ENCODE measurements at regions not wholly inside any gene's neighbourhood (a gene's known extent, or its start where the extent isn't known, plus 50 kb on each side); places are given as distances from the start of the nearest gene placed in this dataset.
"Not testable (repeated sequence)": the region's sequence is repeated elsewhere in the genome, so short reads cannot be mapped to it uniquely, and the experiment has no call there.

DNA sequence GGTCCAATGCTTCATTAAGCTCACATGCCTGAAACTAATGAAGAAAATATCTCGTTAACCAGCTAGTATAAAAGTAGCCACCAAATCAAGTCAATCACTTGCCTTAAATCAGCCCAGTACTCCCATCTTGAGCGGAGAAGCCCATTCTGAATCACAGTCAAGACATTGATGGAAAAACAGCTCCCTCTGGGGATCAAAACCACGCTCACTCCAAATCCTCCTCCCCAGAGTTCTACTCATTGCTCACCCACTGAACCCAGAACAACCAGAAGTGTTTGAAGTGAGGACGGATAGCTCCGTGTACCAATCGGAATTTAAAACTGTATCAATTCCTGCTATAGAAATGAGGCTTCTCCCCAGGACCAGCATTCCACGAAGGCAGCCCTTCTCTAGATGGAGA is 163.3 kb downstream of the UNC93B1 start:
- TF ChIP-seq, protein P1, sequence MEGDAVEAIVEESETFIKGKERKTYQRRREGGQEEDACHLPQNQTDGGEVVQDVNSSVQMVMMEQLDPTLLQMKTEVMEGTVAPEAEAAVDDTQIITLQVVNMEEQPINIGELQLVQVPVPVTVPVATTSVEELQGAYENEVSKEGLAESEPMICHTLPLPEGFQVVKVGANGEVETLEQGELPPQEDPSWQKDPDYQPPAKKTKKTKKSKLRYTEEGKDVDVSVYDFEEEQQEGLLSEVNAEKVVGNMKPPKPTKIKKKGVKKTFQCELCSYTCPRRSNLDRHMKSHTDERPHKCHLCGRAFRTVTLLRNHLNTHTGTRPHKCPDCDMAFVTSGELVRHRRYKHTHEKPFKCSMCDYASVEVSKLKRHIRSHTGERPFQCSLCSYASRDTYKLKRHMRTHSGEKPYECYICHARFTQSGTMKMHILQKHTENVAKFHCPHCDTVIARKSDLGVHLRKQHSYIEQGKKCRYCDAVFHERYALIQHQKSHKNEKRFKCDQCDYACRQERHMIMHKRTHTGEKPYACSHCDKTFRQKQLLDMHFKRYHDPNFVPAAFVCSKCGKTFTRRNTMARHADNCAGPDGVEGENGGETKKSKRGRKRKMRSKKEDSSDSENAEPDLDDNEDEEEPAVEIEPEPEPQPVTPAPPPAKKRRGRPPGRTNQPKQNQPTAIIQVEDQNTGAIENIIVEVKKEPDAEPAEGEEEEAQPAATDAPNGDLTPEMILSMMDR (IDR thresholded peaks at IDR 0.05), result not testable (repeated sequence)
- not testable (repeated sequence) for TF ChIP-seq POLR2A (IDR thresholded peaks at IDR 0.05)

All from Peyer's patch (tissue), 4 donors.